Endodermal cell (in vitro differentiated cells): ENCODE measurements at regions not wholly inside any gene's neighbourhood (a gene's known extent, or its start where the extent isn't known, plus 50 kb on each side); places are given as distances from the start of the nearest gene placed in this dataset.

ENCODE experiments used
- DNase-seq: peaks from one replicate; pipeline ENCODE4 v3.0.0-alpha.2; 2017
- H3K27ac ChIP-seq: 2 replicates; pipeline ENCODE4 v1.5.1; 2013; ENCODE audit warnings: mild to moderate bottlenecking, low read depth, low read length, moderate library complexity
- H3K27me3 ChIP-seq: 2 replicates; pipeline ENCODE4 v1.6.1; 2013; ENCODE audit warnings: mild to moderate bottlenecking, low read length, moderate library complexity; ENCODE audit not compliant: insufficient read depth, control insufficient read depth, poor library complexity, severe bottlenecking
- H3K36me3 ChIP-seq: 2 replicates; pipeline ENCODE4 v1.7.0; 2013; ENCODE audit warnings: mild to moderate bottlenecking, low read length, moderate library complexity; ENCODE audit not compliant: control insufficient read depth, insufficient read depth
- H3K4me1 ChIP-seq: one replicate; pipeline ENCODE4 v1.7.0; 2013; ENCODE audit warnings: low read length; ENCODE audit not compliant: control insufficient read depth, insufficient read depth
- H3K4me3 ChIP-seq: 2 replicates; pipeline ENCODE4 v1.5.1; 2013; ENCODE audit warnings: mild to moderate bottlenecking, low read length, moderate library complexity
- H3K9ac ChIP-seq: 2 replicates; pipeline ENCODE4 v1.6.1; 2013; ENCODE audit warnings: mild to moderate bottlenecking, low read length, moderate library complexity; ENCODE audit not compliant: poor library complexity, severe bottlenecking; ENCODE audit errors: extremely low read depth
- H3K9me3 ChIP-seq: 2 replicates; pipeline ENCODE4 v1.6.1; 2013; ENCODE audit warnings: mild to moderate bottlenecking, low read length, moderate library complexity; ENCODE audit not compliant: control insufficient read depth
- H3K27ac Mint-ChIP-seq: 2 replicates; pipeline ENCODE4 v1.8.0; 2020; ENCODE audit warnings: mixed read lengths
- H3K27me3 Mint-ChIP-seq: 2 replicates; pipeline ENCODE4 v1.8.0; 2021; ENCODE audit warnings: mild to moderate bottlenecking, mixed read lengths; ENCODE audit not compliant: insufficient read depth
- H3K36me3 Mint-ChIP-seq: 2 replicates; pipeline ENCODE4 v1.8.0; 2020; ENCODE audit warnings: low read depth, mixed read lengths
- H3K4me1 Mint-ChIP-seq: 2 replicates; pipeline ENCODE4 v1.8.0; 2020; ENCODE audit warnings: mixed read lengths
- H3K4me3 Mint-ChIP-seq: 2 replicates; pipeline ENCODE4 v1.8.0; 2020; ENCODE audit warnings: mild to moderate bottlenecking, moderate library complexity, mixed read lengths
- H3K9me3 Mint-ChIP-seq: 2 replicates; pipeline ENCODE4 v1.8.0; 2020; ENCODE audit warnings: mild to moderate bottlenecking, mixed read lengths
- CTCF ChIP-seq: fragments of 200-600 bp; sonication (generic); conservative IDR thresholded peaks from 2 replicates; pipeline ENCODE4 v1.5.0; 2021; ENCODE audit warnings: antibody characterized with exemption, mild to moderate bottlenecking
- WGBS, 2 experiments: methylation state at CpG; one replicate each; pipeline versions ENCODE4 v1.1.5 to v1.1.7; 2013; ENCODE audit warnings: missing lambda C conversion rate in 2 of 2, mixed read lengths in 1 of 2; ENCODE audit not compliant: insufficient coverage in 1 of 2, insufficient read length in 1 of 2; 5-methylcytosine and 5-hydroxymethylcytosine counted together

GRCh38 chr3:153852355-153852754 is 268.8 kb upstream of the ARHGEF26 start:
- H3K4me3 Mint-ChIP-seq: no peak overlapping the region
- H3K4me3 ChIP-seq: no peak overlapping the region
- H3K9me3 ChIP-seq: no peaks in the 10 kb centered on the region
- H3K9me3 Mint-ChIP-seq: no peaks in the 10 kb centered on the region
- no peaks in the 10 kb centered on the region for H3K36me3 ChIP-seq
- 24 to 55% methylated on average over 2 of the region's 2 CpGs for WGBS, 2 experiments
- no peak overlapping the region for H3K27ac ChIP-seq
- H3K27ac Mint-ChIP-seq: no peak overlapping the region
- no peaks in the 10 kb centered on the region for H3K4me1 ChIP-seq
- DNase-seq: no peak
- H3K9ac ChIP-seq: no peak overlapping the region
- H3K36me3 Mint-ChIP-seq: no peaks in the 10 kb centered on the region
- peaks cover 7% of the 10 kb centered on the region for H3K27me3 Mint-ChIP-seq
- no peak for TF ChIP-seq CTCF
- H3K27me3 ChIP-seq: no peaks in the 10 kb centered on the region
- peaks cover 9% of the 10 kb centered on the region for H3K4me1 Mint-ChIP-seq

- Mint-ChIP-seq H3K36me3 (no peaks in the 10 kb centered on the region), H3K9me3 (no peaks in the 10 kb centered on the region), H3K4me1 (peaks cover 9% of the 10 kb centered on the region), H3K27ac (no peak overlapping the region), H3K4me3 (no peak overlapping the region), H3K27me3 (peaks cover 8% of the 10 kb centered on the region)
- no peak for DNase-seq
- H3K9ac ChIP-seq: no peak overlapping the region
- no peak overlapping the region for H3K27ac ChIP-seq
- H3K4me3 ChIP-seq: no peak overlapping the region
- 89% methylated on average over 1 of the region's 1 CpG; no CpG with 5 or more reads in 1 of the 2 experiments for WGBS, 2 experiments
- H3K27me3 ChIP-seq: no peaks in the 10 kb centered on the region
- no peak for TF ChIP-seq CTCF
- H3K4me1 ChIP-seq: no peaks in the 10 kb centered on the region
- no peaks in the 10 kb centered on the region for H3K36me3 ChIP-seq
- no peaks in the 10 kb centered on the region for H3K9me3 ChIP-seq
Observed at GRCh38 chr3:153853163-153853562, 268.0 kb upstream of the ARHGEF26 start.

GRCh38 chr3:153855772-153856171 is 265.4 kb upstream of the ARHGEF26 start:
- peaks cover 9% of the 10 kb centered on the region for H3K4me1 Mint-ChIP-seq
- H3K27me3 ChIP-seq: no peaks in the 10 kb centered on the region
- 71% methylated on average over 1 of the region's 1 CpG; no CpG with 5 or more reads in 1 of the 2 experiments for WGBS, 2 experiments
- DNase-seq: peak; percentile 60
- H3K4me3 ChIP-seq: no peak overlapping the region
- no peak overlapping the region for H3K27ac Mint-ChIP-seq
- H3K9me3 Mint-ChIP-seq: no peaks in the 10 kb centered on the region
- no peaks in the 10 kb centered on the region for H3K36me3 Mint-ChIP-seq
- no peaks in the 10 kb centered on the region for H3K36me3 ChIP-seq
- no peak overlapping the region for H3K9ac ChIP-seq
- H3K4me1 ChIP-seq: no peaks in the 10 kb centered on the region
- H3K27ac ChIP-seq: no peak overlapping the region
- H3K4me3 Mint-ChIP-seq: no peak overlapping the region
- peaks cover 8% of the 10 kb centered on the region for H3K27me3 Mint-ChIP-seq
- peak; percentile 26 for TF ChIP-seq CTCF
- no peaks in the 10 kb centered on the region for H3K9me3 ChIP-seq
